Activated CD4-positive, alpha-beta T cell treated with anti-CD3 and anti-CD28 coated beads, Interleukin-2, amount 50 U/mL, for 4 hours (primary cell): ENCODE measurements at regions not wholly inside any gene's neighbourhood (a gene's known extent, or its start where the extent isn't known, plus 50 kb on each side); places are given as distances from the start of the nearest gene placed in this dataset.
A peak's percentile ranks its signal among the peaks of the same experiment; 100 is the strongest.

Experiments used
- DNase-seq, 2 experiments: peaks; one replicate each; pipeline ENCODE4 v3.0.0-alpha.2; 2020

DNA sequence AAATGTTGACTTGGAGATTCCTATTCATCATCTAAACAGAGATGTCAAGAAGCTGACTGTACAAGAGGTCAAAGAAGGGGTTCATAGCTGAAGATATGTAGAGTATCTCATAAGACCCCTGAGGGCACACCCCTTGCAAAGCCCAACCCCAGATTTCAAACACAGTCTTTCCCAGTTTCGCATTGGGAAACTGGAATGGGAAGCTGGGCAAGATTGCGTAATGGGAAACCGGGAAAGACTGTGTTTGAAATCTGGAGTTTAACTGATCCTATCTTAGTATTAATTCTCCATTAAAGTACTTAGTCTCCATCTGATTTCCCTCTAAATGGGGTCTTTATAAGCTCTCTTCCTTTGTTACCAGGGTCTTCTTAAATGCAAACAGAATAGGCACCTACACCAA, 99.5 kb downstream of the FAM76B start:
- no peak for DNase-seq

DNA sequence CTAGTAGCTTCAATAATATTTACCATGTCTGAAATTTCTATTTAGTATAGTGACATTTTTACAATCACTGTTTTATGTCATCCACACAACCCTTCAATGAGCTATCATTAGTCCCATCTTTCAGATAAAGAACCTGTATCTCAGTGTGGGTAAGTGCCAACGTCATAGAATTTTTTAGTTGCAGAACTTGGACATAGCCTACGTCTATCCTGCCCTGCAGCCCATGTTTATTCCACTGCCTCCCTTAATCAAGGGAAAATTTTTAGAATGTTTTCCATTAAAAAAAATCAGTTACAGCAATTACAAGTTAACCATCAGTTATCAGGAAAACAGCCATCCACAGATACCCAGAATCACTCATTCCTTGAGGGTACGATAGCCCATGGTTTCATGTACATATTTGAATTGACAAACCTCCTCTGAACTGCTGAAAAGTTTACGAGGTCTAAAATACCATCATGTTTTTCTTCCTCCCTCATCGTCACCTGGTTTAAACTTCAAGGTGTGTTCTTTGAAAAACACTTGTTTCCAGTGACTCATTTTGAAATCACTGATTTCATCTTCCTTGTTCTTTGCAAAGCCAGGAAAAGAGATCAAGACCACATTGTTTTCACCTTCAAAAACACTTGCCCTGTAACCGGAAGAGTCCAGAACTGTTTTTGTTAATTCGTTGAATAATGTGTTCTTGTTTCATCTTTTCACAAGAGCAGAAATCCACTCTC, 100.9 kb downstream of the FAM76B start:
- no peak for DNase-seq

DNA sequence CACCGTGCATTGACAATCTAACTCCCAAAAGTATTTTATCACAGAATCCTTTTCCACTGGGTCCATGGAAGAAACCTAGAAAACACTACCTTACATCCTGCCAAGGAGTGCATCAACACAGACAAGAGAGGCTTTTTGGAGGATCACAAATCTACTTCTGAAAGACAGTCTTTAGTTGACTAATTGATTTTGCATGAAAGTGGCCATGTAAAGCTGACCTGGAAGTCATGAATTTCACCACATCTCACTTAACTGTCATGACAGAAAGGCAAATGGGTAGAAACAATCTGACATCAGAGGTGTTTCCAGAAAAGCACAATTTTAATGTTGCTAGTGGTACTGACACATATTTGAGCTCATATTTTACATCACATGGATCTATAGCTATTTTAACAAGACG, 101.6 kb downstream of the FAM76B start:
- no peak for DNase-seq

GRCh38 chr11:95686265-95686664, 103.3 kb downstream of the FAM76B start:
- no peak for DNase-seq

DNA sequence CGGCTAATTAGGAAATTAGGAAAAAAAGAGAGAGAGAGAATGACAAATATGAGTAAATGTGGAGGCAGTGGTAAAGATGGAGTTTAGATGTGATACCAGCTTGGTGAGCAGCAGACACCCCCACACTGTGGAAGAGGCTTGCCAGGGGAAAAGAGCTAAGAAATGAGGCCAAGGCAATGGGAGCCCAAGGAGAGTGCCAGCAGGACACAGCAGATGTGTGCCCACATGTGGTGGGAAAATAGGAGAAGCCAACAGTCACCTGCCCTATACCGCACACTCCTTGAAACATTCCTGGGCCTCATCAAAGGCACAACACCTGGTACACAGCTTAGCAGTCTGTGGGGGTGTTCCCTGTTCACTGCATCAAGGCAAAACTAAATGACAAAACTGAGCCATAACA, 104.9 kb downstream of the FAM76B start:
- no peak for DNase-seq

- DNase-seq, result no peak
Observed at GRCh38 chr11:95684170-95684569, 105.4 kb downstream of the FAM76B start.

- DNase-seq, result no peak
Observed at GRCh38 chr11:95682552-95682951, 107.0 kb downstream of the FAM76B start.

DNA sequence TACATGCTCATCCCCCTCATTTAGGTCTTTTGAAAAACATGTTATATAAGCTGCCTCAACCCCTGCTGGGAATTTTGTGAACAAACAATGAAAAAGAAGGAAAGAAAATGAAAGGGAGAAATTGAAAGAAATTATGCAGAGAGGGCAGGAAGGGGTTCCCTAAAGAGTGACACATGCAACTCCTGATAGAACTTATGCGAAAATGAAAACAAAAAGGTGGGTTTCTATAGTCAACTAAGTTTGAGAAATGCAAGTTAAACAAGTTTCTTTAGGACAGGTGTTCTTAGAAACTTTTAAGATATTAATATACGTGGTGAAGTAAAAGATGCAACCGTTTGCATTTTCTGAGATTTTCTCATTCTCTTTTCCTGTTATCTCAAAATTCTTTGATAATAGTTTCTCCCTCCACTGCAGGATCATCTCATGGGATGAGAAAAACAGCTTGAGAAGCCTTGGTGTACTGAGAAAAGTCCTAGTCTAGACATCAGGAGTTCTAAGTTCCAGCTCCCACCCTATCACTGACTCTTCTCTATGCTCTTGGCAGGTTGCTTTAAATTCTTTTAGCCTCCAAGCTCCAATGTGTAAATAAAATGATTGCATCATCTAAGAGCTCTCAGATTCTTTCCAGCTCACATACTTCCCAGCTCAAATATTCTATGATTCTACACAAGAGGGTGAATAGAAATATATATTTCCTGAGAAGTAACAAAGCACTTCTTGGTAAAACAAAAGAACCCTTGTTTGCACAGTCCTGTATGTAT, 109.2 kb downstream of the FAM76B start:
- DNase-seq, result no peak

GRCh38 chr11:95678988-95679387, 110.6 kb downstream of the FAM76B start:
- DNase-seq, result no peak

DNA sequence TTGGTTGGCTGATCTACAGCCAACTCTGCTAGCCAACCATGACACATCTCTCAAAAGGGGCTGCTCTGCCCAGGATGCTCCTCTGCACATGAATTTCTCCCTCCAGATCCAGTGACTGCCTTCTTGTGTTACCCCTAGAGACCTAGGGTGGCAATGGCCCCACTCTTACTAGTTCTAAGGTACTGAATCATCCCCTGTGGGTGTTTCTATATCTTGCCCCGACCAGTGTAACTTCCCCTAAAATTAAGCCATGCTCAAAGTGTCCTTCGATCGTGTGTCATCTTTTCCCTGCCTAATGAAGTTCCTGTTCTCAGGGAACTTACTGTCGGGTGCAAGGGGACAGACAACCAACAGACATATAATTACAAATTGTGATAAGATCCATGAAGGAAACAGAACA, 113.3 kb downstream of the FAM76B start:
- no peak for DNase-seq

- DNase-seq, result no peak
Observed at GRCh38 chr11:95675585-95675984, 114.0 kb downstream of the FAM76B start.

DNA sequence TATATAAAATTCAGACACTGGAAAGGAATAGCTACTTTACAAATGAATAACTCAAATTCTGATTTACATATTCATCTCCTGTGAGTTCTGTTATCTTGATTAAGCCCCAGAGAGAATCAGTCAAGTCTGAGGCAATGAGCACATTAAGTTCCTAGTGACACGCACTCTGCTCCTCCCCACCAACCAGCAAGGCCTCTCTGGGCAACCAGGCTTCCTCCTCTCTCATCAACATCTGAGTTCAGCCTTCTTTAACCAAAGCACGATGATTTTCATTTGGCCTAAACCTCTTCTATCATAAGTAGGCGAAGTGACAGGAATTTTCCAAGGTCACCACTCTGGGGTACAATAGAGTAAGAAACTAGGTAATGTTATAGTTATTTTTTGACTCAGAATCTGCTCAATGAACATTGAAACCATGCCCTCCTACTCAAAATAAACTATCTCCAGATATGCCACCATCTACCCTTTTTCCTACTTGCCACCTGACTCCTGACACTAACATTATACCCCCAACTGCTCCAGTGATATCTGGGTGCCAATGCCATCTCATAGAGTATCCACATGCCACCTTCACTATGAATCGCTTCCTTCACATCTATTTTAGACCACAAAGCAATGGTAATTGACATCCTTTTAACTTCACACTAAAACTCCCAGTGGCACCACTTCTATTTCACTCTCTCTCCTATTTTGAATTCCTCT, 114.8 kb downstream of the FAM76B start:
- DNase-seq, result peak; percentile 6 to 11

- DNase-seq, result no peak
Observed at GRCh38 chr11:95671768-95672167, 117.8 kb downstream of the FAM76B start.

DNA sequence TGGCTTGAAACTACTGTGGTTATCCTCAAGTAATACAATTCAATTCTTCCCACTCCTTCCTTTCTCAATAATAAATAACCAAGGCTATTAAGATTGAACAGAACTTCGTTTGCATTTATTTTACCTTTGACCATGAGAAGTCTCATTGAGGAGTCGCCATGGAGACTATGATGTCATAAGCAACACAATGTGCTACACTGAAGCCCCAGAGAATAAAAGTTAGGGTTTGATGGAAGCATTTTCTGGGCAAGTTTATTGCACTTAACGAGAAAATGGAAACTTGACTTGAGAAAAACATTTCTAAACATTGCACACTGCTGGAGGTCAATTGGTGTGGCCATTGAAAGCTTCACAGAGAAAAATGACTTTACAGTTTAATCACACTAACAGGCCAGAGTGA, 121.5 kb downstream of the FAM76B start:
- DNase-seq, result no peak

DNA sequence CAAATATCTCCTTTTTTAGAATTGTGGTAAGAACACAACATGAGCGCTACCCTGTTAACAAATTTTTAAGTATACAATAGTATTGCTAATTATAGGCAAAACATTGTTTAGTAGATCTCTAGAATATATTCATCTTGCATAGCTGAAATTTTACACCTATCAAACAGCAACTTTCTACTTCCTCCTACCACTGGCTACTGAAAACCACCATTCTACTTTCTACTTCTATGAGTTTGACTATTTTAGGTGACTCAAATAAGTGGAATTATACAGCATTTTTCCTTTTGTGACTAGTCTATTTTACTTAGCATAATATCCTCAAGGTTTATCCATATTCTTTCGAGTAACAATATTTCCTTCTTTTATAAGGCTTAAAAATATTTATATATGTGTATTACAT, 128.4 kb downstream of the FAM76B start:
- no peak for DNase-seq

DNA sequence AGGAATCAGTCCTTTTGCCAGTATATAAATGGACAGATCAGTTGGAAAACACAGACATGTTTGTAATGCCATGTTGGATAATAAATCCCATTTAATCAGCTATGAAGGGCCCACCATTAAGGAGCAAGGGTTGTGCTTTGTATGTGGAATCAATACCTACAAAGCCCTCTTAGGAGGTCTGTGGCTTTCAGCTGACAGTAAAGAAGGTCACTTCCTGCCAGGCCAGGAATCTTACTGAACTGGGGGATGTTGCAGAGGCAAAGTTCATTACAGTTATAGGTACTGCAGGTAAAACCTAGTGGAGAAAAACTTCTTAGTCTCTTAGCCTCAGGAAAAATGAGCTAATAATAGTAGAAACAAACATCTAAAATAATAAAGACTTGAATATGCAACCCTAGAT, 129.5 kb downstream of the FAM76B start:
- DNase-seq, result no peak

GRCh38 chr11:95659088-95659487, 130.5 kb downstream of the FAM76B start:
- no peak for DNase-seq

- no peak for DNase-seq
Observed at GRCh38 chr11:95655536-95655935, 134.0 kb downstream of the FAM76B start.

DNA sequence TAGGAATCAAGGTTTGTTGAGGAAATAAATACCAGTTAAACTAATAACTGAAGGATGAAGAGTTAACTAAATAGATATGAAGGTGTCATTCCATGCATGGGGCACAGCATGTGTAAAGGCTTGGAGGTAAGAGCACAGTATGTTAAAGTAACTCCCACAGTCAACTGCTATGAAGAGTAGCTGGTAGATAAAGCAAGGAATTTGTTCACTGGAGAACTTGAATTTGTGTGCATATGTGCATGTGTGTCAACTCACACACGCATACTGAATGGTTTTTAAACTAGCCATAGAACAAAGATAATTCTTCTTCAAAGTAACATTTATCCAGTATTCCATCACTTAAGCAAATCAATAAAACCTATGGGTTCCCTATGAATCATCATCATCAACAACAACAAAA, 135.9 kb downstream of the FAM76B start:
- DNase-seq, result no peak

DNA sequence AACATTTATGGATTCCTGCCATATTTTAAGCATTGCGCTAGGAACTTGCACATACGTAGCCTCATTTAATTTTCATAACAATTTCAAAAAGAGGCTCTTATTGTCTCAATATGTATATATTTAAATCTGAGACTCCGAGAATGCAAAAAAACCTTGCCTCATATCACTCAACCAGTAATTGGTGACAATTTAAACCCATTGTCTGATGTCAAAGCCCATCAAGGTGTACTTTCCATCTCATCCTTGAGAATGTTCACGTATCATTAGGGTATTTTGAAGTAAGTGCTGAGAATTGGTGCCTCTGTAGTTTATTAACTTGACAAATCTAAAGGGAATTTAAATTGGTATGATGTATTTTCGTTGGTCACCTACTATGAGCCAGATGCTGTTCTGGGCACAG, 136.5 kb downstream of the FAM76B start:
- DNase-seq, result no peak

- DNase-seq, result no peak
Observed at GRCh38 chr11:95652002-95652472, 137.5 kb downstream of the FAM76B start.

- DNase-seq, result no peak
Observed at GRCh38 chr11:95650276-95650675, 139.3 kb downstream of the FAM76B start.

DNA sequence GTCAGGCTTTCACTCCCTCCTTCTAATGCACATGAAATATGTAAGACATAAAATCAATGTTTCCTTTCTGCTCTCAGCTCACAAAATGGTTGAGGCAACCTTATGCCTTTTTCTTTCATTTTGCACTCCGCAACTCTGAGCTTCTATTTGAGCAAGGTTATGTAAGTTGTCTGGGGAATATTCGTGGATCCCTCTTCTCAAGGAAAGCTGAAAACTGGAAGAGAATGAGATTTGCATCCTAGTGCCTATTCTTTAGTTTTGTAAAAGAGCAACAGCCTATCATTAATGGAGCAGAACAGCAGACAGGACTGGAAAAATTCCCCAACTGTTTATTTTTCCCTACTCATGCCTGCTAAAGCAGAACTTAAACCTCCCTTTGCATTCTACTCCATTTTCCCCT, 141.7 kb downstream of the FAM76B start:
- no peak for DNase-seq

DNA sequence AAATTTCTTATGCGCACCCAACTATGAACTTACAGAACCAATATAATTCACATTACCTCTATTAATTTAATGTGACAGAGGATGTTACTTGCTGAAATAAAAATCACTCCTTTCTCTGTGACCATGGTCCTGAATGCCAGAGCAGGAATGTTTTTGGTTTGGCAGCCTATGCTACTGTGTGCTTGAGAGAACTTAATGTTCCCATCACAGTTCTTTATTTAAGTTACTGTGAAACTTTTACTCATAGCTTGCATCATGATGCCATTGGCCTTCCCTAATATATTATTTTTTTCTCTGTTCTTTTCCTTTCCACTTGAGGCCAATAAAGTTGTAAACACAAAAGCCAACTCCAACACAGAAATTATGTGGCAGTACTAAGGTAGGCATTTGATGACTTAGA, 142.2 kb downstream of the FAM76B start:
- DNase-seq, result no peak
